GM19467 (cell line): ENCODE measurements at regions not wholly inside any gene's neighbourhood (a gene's known extent, or its start where the extent isn't known, plus 50 kb on each side); places are given as distances from the start of the nearest gene placed in this dataset.
"Not testable (repeated sequence)": the region's sequence is repeated elsewhere in the genome, so short reads cannot be mapped to it uniquely, and the experiment has no call there.

Experiments
- ATAC-seq: cut with Tn5 transposase; IDR thresholded peaks from one replicate; pipeline ENCODE4 v1.9.1; 2021; ENCODE audit warnings: mild to moderate bottlenecking, moderate library complexity; ENCODE audit not compliant: unreplicated experiment

DNA sequence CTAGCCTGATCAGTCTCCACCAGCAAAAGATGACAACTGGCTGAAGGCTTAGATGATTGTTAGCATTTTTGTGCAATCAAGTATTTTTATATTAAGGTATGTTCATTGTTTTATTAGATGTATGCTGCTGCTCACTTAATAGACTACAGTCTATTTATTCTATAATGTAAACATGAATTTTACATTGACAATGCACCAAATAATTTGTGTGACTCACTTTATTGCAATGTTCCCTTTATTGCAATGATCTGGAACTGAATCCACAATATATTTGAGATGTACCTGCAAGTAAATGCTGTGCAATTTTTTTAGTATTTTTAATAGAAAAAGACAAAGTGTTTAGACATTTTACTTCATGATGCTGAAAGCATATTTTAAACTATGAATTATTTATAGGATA lies 896.5 kb downstream of the AMY1C start:
- no peak for ATAC-seq

DNA sequence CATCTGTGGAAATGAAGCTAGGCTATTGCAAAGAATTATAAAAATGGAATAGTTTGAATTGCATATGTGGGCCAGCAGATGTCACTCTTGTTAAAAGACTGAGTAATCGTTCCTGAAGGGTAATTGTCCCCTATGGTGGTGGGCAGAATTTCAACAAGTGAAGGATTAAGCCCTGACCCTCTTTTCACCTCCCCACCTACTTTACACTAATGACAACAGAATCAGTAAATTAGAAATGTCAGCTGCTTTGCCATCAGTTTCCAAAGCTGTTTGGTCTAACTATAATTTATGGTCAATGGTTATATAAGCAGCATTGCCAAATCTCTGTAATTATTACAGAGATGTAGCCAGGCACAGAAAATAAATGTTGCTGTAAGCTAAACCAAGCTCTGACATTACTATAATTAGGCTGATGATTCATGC lies 898.6 kb downstream of the AMY1C start:
- ATAC-seq = peak; percentile 74

DNA sequence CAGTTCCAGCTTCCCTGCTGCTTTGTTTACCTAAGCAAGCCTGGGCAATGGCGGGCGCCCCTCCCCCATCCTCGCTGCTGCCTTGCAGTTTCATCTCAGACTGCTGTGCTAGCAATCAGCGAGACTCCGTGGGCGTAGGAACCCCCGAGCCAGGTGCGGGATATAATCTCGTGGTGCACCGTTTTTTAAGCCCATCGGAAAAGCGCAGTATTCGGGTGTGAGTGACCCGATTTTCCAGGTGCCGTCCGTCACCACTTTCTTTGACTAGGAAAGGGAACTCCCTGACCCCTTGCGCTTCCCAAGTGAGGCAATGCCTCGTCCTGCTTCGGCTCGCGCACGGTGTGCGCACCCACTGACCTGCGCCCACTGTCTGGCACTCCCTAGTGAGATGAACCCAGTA lies 914.7 kb downstream of the AMY1C start:
- not testable (repeated sequence) for ATAC-seq

DNA sequence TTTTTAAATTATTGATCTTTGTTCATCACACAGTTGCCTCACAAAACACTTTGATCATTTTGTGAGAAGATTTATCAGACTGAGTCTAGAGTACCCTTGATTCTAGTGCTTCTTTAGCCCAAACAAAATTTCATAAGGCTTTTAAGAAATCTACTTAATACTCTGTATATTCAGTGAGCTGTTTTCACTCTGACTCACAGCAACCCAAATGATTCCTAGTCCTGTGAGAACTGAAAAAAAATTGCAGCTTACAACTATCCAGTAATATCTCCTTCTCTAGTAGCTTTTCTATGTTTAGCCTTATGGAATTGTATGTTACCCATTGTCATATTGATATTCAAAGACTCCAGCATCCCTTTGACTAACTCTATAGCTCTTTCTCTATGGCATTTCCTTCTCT lies 915.6 kb downstream of the AMY1C start:
- ATAC-seq = no peak

DNA sequence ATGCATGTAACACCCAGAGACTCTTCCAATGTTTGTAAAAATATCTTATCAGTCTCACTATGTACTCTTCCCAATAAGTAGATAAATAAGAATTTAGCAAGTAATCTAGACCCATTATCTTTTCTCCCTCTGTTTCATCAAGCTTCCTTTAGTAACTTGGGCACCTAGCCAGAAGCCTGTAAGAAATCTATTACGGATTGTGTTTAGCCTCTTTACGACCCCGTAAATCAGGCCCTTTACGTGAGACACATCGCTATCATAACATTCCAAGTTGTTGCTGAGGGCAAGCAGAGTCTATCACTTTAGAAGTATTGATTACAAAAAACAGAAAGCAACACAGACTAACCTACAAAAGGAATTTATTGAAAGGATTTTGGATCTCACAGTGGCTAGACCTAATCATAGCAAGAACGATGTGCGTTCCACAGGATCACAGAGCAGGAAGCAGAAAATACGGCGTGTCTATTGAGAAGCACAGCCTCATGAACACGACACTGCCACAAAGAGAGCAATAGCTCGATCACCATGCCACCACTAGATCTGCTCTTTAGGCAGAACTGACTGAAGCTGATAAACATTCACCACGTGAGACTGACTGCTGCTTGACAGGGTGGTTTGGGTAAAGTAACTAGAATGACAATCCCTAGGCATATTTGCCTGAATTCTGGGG lies 922.1 kb downstream of the AMY1C start:
- no peak for ATAC-seq

DNA sequence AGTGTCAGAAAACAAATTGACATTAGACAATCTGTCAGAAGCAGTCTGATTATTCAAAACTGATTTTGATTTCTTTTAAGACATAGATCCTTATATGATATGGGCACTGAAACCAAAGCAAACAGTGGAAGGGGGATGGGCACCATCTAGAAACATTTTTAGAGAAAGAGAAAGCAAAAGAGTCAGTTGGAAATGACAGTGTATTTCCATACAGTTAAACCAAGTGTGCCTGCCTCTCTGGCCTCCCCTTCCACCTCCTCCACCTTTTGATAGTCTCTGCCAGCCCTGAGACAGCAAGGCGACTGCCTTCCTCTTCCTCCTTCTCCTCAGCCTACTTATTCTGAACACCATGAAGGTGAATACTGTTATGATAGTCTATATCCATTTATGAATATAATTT lies 949.7 kb downstream of the AMY1C start:
- ATAC-seq = no peak

DNA sequence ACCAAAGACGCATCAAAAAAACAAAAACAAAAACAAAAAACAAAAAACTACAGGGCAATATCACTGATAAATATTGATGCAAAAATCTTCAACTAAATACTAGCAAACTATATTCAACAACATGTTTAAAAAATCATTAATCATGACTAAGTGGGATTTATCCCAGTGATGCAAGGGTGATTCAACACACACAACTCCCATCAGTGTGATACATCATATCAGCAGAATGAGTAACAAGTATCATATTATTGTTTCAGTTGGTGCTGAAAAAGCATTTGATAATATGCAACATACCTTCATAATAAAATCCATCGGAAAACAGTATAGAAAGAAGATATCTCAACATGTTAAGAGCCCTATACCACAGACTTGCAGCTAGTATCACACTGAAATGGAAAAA lies 953.0 kb downstream of the AMY1C start:
- no peak for ATAC-seq

DNA sequence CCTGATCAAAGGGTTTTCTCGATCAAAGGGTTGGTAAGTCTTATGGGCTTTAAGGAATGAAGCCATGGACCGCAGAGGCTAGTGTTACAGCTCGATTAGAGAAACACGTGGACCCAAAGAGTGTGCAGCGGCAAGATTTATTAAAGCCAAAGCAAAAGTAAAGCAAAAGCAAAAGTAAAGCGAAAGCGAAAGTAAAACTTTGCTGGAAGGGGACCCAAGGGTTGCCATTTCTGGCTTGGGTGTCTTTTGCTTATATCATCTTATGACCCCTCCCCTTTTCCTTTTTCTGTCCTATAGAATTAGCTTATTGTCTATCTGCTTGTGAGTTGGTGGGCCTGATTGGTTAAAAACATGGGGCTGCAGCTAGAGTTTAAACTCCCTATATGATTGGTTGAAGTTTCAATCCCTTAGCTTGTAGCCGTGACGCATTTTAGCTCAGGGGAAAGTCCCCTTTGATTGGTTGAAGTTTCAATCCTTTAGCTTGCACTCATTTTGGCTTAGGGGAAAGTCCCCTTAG lies 957.0 kb downstream of the AMY1C start:
- ATAC-seq = no peak

DNA sequence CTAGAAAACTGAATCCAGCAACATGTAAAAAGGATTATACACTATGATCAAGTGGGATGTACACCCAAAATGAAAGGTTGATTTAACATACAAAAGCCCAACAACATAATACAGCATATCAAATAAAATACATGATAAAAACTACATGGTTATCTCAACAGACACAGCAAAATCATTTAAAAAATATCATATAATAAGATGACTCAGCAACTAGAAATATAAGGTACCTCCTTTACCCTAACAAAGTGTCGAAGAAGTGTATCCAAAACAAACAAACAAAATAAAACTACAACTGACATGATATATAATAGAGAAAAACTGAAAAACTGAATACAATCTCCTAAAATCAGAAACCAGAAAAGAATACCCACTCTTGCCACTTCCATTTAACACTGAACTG lies 969.1 kb downstream of the AMY1C start:
- no peak for ATAC-seq

DNA sequence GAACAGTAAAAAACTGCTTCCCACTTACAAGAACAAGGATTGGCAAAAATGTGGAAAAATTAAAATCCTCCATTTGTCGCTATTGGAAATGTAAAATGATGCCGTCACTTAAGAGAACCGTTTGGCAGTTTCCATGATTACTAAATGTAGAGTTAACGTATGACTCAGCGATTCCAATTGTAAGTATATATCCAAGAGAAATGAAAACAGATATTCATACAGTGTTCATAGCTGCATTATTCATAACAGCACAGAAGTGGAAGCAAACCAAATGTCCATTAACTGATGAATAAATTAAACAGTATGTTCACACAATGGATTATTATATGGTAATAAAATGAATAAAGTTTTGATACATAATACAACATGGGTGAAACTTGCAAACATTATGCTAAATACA lies 971.0 kb downstream of the AMY1C start:
- no peak for ATAC-seq

DNA sequence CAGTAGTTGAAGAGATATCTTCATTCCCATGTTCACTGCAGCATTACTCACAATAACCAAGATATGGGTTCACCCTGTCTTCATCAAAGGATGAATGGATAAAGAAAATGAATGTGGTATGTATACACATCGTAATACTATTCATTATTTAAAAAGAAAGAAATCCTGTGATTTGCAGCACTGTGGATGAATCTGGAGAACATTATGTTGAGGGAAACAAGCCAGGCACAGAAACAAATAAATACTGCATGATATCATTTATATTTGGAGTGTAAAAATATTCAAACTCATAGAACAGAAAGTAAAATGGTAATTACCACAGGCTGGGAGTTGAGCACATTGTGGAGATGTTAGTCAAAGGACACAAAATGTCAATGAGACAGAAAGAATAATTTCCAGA lies 977.2 kb downstream of the AMY1C start:
- ATAC-seq = no peak

DNA sequence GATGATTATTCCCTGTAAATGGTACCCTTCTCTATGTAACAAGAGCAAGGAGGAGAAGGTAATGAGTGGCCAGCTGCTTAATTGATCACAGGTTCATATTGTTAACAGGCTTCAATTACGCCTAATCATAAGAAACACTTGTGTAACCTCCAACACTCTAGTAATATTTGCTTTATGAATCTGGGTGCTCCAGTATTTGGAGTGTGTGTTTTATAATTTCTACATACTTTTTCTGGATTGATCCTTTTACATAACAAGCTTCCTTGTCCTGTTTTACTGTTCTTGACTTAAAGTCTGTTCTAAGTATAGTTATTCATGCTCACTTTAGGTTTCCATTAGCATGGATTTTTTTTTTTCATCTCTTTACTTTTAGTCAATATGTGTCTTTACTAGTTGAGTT lies 984.2 kb downstream of the AMY1C start:
- no peak for ATAC-seq

DNA sequence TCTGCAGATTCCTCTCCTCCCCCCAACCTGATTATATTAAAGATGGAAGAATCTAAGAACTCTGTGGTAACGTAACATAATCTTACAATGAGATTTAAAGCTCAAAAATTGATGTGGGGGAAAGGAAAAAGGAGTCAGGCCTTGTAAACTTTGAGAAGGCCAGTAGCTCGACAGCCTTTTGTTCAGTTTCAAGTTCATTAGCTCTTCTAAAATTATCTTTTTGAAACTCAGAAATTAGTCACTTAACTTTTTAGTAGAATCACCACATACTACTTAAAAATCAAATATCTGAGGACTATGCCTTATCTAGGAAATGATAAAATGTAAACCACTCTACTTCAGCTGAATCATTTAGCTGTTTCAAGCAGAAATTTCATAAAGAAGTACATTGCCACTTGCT lies 996.2 kb downstream of the AMY1C start:
- no peak for ATAC-seq

DNA sequence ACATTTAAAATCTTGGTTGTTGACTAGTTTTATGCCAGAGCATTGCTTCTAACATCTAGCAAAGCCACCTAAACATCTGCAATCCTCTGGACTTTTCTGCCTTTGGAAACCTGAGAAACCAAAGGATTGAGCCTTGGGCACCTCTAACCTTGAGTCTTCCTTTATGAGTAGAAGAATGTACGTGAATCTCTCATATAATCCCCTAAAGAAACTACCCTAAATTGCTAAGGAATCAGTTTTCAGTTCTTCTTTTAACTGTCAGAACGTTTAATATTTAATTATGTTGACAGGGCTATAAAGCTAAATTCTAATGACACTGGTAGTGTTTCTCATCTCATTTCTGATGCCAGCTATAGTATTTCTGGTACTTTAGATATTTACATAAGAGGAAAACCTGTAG lies 997.3 kb downstream of the AMY1C start:
- peak; percentile 68 for ATAC-seq

DNA sequence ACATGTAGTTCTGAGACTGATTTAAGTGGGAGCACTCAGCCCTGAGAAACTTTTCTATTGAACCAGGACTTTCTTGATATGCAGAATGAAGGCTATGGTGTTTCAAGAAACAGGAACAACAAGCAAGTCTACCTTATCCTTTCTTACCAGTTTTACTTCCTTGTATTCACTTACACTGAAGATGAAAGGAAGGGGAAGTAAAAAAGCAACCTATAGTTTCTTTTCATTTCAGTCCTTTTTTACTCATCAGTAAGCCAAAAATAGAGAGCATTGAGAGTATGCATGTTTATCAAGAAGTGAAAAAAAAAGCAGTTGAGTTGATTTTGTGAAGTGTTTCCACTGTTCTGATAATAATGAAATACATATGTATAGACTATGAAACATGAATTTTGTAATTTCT lies 1010.3 kb downstream of the AMY1C start:
- peak; percentile 94 for ATAC-seq

DNA sequence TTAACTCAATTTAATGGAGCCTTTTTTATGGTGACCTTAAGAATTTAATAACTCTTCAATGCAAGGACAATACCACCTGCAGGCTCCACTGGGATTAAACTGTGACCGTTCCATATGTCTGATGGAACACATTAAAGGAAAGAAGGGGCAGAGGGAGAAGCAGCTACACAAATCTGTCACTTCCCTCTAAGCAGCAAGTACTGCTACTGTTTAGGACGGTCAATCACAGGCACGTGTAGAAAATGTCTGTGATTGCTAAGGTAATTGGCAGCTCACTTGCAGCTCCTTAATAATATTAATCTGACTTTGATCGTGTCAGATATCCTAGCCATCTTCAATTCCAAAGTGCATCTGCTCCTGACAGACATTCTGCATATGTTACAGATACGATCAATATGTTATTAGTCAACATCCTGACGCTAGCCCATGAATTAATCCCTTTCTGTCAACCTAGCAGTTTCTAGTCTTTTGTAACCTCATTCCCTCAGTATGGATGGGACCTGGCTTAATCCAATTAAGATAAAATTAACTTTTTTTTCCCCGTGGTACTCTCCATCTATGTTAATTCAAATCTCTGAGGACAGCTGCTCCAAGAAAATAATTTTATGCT lies 1012.4 kb downstream of the AMY1C start:
- ATAC-seq = no peak

DNA sequence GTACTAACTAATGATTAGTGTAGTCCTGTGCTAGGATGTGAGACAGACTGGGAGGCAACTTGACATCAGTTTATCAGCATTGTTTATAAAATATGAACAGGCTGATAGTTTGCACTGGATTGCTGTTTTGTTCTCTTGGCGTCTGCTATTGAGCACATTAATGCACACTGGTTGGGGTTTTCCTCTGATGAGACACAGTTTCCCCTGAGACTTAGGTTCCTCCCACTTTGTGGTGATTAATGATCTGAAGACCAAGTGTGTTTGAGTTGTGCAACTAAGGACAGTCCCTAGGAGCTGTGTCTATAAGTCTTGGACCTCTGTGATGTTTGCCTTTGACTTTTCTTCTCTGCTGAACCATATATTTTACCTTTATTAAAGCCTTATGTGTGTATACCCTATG lies 1015.4 kb downstream of the AMY1C start:
- peak; percentile 56 for ATAC-seq

DNA sequence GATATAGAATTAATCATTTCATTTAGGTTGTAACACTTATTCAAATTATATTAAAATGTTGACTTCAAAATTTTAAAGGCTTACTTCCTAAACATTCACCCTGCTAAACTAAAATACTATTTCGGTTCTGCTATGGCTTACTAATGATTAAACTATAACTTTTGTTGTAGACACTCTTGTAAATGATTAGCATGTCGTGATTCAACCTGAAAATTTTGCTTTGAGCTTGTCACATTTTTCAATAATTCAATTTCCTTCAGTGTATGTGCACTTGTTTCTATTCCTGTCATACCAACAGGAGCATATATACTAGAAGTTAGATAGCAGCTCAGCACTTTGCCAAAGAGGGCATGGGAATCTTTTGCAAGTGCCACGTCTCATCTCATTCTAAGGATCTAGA lies 1018.8 kb downstream of the AMY1C start:
- ATAC-seq = peak; percentile 72

DNA sequence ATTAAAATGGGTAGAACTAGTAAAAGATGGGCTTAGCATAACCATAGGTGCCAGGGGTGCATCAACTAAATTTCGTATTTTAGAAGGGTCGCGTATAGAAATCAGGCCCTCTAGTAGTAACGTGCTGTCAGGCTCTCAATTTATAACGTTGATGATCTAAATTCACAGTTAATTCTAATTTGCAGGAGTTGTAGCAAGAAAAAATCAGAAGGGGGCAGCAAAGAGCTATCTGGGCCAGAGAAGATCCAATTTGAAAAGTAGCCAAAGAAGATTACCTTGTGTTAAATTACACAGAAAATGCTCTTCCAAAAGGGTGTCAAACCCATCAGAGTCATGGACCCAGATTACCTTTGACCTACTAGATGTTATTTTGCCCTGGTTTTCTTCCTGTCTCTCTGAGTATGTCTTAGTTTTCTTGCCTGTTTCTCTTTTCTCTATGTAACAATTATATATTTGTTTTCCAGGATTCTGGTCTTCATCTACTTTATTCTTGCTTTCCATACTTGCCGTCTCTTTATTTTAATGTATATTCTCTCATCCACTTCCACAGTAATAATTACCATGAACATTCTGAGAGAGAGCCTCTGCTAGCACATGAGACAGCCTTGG lies 1030.9 kb downstream of the AMY1C start:
- ATAC-seq = no peak

DNA sequence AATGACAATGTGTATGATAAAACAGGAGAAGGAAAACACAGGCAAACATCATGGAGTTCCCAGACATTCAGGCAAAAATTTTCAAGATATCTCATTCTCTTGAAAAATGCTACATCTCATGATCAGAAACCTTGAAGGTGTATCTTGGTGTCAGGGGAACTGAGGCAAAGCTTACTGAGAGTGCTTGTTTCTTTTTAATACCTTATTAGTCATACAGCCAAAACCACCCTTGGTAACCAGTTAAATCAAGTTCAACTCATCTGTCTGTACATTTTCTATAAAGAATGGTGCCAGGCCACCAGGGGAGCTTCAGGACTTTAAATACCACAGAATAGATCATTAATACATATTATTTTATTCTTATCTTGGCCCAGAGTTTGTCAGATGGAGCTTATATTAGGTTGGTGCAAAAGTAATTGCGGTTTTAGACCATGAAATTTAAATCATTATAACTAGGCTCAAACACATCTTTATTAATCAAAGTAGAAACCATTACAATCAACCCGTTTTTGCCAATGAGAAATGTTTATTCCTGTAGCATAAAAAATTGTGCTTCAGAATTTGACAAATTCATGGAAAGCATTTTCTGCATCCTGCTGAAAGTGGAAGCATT lies 1036.0 kb downstream of the AMY1C start:
- no peak for ATAC-seq

DNA sequence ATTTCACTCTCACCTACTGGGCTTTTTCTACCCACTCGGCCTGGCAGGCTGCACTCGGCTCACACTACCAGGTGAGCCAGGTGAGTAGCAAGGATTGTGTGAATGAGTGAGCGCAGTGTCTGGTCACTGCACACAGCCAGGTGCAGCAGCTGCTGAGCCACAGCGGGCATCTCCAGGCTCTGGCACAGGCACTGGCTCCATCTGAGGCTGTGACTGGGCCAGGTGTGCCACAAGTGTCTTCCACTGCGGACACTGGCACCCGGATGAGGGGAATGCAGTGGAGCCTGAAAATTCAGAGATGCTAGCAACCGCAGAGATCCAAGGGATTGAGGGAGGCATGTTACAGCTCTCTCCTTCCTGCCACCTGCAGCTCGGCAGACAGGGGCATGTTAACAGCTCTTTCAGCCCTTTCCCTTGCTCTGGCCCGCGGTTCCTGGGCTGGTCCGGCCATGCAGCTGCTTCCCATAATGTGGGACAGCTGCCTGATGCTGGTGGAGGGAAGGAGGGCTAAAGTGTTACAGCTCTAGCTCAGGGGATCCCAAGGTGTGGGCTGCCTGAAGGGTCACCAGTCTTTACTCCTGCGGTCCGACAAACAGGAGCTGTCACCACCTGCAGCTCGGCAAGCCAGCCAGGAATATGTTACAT lies 1038.3 kb downstream of the AMY1C start:
- ATAC-seq = no peak
